KMS-11 (cell line): ENCODE measurements at regions not wholly inside any gene's neighbourhood (a gene's known extent, or its start where the extent isn't known, plus 50 kb on each side); places are given as distances from the start of the nearest gene placed in this dataset.

Experiments
- H2AFZ ChIP-seq: fragments of 200-600 bp; sonication (generic); 2 replicates; pipeline ENCODE4 v1.6.1; 2016; ENCODE audit warnings: antibody characterized with exemption, mixed run types, low read depth
- H3K27ac ChIP-seq: fragments of 200-600 bp; sonication (generic); 2 replicates; pipeline ENCODE4 v1.6.1; 2016; ENCODE audit warnings: mild to moderate bottlenecking, mixed run types
- H3K27me3 ChIP-seq: fragments of 200-600 bp; sonication (generic); 2 replicates; pipeline ENCODE4 v1.6.1; 2017; ENCODE audit warnings: mild to moderate bottlenecking, low read depth, mixed run types, moderate library complexity; ENCODE audit not compliant: insufficient read depth
- H3K36me3 ChIP-seq: fragments of 200-600 bp; sonication (generic); 2 replicates; pipeline ENCODE4 v1.6.1; 2017; ENCODE audit warnings: mild to moderate bottlenecking, mixed run types; ENCODE audit not compliant: insufficient read depth
- H3K4me1 ChIP-seq: fragments of 200-600 bp; sonication (generic); 2 replicates; pipeline ENCODE4 v1.6.1; 2016; ENCODE audit warnings: mild to moderate bottlenecking, low read depth, mixed run types; ENCODE audit not compliant: poor library complexity, severe bottlenecking
- H3K4me2 ChIP-seq: fragments of 200-600 bp; sonication (generic); 2 replicates; pipeline ENCODE4 v1.7.0; 2016; ENCODE audit warnings: mild to moderate bottlenecking, mixed run types
- H3K4me3 ChIP-seq: fragments of 200-600 bp; sonication (generic); IDR thresholded peaks from 2 replicates; pipeline ENCODE4 v1.6.1; 2017; ENCODE audit warnings: low read depth, low read length, mixed read lengths; ENCODE audit not compliant: insufficient read depth
- H3K79me2 ChIP-seq: fragments of 200-600 bp; sonication (generic); 2 replicates; pipeline ENCODE4 v1.6.1; 2016; ENCODE audit warnings: low read depth, mixed run types; ENCODE audit not compliant: insufficient read depth
- H3K9ac ChIP-seq: fragments of 200-600 bp; sonication (generic); 2 replicates; pipeline ENCODE4 v1.6.1; 2016; ENCODE audit warnings: mild to moderate bottlenecking, mixed run types
- H4K20me1 ChIP-seq: fragments of 200-600 bp; sonication (generic); 2 replicates; pipeline ENCODE4 v1.6.1; 2016; ENCODE audit warnings: mild to moderate bottlenecking, mixed run types; ENCODE audit not compliant: insufficient read depth
- CTCF ChIP-seq: fragments of 200-600 bp; sonication (generic); conservative IDR thresholded peaks from 2 replicates; pipeline ENCODE4 v1.6.1; 2017; ENCODE audit warnings: low read depth, mild to moderate bottlenecking, antibody characterized with exemption, low read length, moderate library complexity, mixed read lengths

DNA sequence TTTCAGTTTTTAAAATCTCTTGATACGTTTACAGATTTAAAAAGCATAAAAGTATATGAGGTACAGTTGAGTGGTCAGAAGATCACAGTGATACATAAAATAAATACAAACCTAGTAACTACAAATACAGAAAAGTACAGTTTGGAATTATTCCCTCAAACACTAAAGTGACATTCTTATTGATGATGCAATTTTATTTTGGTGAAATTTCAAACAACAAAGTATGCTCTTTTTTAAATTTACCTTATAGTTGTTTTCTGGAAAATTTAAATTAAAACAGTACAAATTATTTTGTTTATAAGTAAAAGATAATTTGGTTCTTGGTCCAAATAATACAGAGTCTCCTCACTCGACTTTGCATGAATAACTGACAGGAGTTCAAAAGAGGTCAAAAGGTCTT is 1305.1 kb upstream of the GJE1 start:
- no peak overlapping the region for H3K4me2 ChIP-seq
- no peaks in the 10 kb centered on the region for H3K36me3 ChIP-seq
- no peaks in the 10 kb centered on the region for H3K27me3 ChIP-seq
- H3K79me2 ChIP-seq, result no peaks in the 10 kb centered on the region
- H3K9ac ChIP-seq, result no peak overlapping the region
- no peaks in the 10 kb centered on the region for H3K4me1 ChIP-seq
- no peak overlapping the region for H3K4me3 ChIP-seq
- no peaks in the 10 kb centered on the region for H4K20me1 ChIP-seq
- H3K27ac ChIP-seq, result no peak overlapping the region
- TF ChIP-seq CTCF, result no peak
- H2AFZ ChIP-seq, result no peak overlapping the region

DNA sequence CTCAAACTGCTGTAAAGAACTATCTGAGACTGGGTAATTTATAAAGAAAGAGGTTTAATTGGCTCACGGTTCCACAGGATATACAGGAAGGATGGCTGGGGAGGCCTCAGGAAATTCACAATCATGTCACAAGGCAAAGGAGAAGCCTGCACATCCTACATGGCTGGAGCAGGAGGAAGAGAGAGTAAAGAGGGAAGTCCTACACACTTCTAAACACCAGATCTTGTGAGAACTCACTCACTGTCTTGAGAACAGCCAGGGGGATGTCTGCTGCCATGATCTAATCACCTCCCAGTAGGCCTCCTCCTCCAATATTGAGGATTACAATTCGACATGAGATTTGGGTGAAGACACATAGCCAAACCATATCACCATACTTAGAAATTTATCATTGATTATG is 1307.0 kb upstream of the GJE1 start:
- H3K27me3 ChIP-seq, result no peaks in the 10 kb centered on the region
- TF ChIP-seq CTCF, result no peak
- no peak overlapping the region for H3K4me3 ChIP-seq
- no peak overlapping the region for H2AFZ ChIP-seq
- H3K79me2 ChIP-seq, result no peaks in the 10 kb centered on the region
- no peaks in the 10 kb centered on the region for H4K20me1 ChIP-seq
- no peak overlapping the region for H3K27ac ChIP-seq
- H3K4me1 ChIP-seq, result no peaks in the 10 kb centered on the region
- no peak overlapping the region for H3K4me2 ChIP-seq
- no peaks in the 10 kb centered on the region for H3K36me3 ChIP-seq
- no peak overlapping the region for H3K9ac ChIP-seq

DNA sequence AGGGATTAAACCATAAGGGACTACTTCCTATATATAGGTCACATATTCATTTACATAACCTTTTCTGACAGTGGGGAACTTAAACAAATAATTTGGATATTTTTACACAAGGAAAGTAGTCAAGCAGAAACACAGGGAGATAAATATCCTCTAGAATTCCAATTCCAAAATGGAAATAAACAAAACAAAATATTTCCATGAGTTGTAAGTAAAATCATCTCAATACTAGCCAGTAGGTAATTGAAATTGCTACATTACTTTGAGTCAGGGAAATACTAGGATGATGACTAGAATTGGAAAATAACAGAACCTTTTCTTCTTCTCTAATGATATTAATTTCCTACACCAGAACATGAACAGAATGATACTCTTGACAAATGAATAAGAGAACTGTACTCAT is 1308.1 kb upstream of the GJE1 start:
- no peak overlapping the region for H3K4me3 ChIP-seq
- no peaks in the 10 kb centered on the region for H3K79me2 ChIP-seq
- H3K36me3 ChIP-seq, result no peaks in the 10 kb centered on the region
- H3K9ac ChIP-seq, result no peak overlapping the region
- no peak overlapping the region for H3K4me2 ChIP-seq
- H2AFZ ChIP-seq, result no peak overlapping the region
- TF ChIP-seq CTCF, result no peak
- no peak overlapping the region for H3K27ac ChIP-seq
- H3K4me1 ChIP-seq, result no peaks in the 10 kb centered on the region
- no peaks in the 10 kb centered on the region for H3K27me3 ChIP-seq
- H4K20me1 ChIP-seq, result no peaks in the 10 kb centered on the region

- Histone ChIP-seq H3K27me3 (no peaks in the 10 kb centered on the region), H3K9ac (no peak overlapping the region), H4K20me1 (no peaks in the 10 kb centered on the region), H3K36me3 (no peaks in the 10 kb centered on the region), H2AFZ (no peak overlapping the region), H3K4me1 (no peaks in the 10 kb centered on the region), H3K79me2 (no peaks in the 10 kb centered on the region), H3K4me3 (no peak overlapping the region), H3K4me2 (no peak overlapping the region), H3K27ac (no peak overlapping the region)
- no peak for TF ChIP-seq CTCF
Measured at GRCh38 chr6:140821196-140821595, 1311.5 kb upstream of the GJE1 start.

GRCh38 chr6:140817176-140817575 is 1315.5 kb upstream of the GJE1 start:
- H3K4me1 ChIP-seq, result peaks cover 3% of the 10 kb centered on the region
- H4K20me1 ChIP-seq, result no peaks in the 10 kb centered on the region
- no peak for TF ChIP-seq CTCF
- H3K36me3 ChIP-seq, result no peaks in the 10 kb centered on the region
- no peak overlapping the region for H2AFZ ChIP-seq
- no peak overlapping the region for H3K27ac ChIP-seq
- no peak overlapping the region for H3K4me2 ChIP-seq
- H3K79me2 ChIP-seq, result no peaks in the 10 kb centered on the region
- H3K27me3 ChIP-seq, result no peaks in the 10 kb centered on the region
- no peak overlapping the region for H3K9ac ChIP-seq
- no peak overlapping the region for H3K4me3 ChIP-seq
